ENCODE measurements at regions not wholly inside any gene's neighbourhood (a gene's known extent, or its start where the extent isn't known, plus 50 kb on each side); places are given as distances from the start of the nearest gene placed in this dataset.

GRCh38 chr7:112897839-112898431 is 107.7 kb upstream of the TMEM168 start:
- TF ChIP-seq, protein P1, sequence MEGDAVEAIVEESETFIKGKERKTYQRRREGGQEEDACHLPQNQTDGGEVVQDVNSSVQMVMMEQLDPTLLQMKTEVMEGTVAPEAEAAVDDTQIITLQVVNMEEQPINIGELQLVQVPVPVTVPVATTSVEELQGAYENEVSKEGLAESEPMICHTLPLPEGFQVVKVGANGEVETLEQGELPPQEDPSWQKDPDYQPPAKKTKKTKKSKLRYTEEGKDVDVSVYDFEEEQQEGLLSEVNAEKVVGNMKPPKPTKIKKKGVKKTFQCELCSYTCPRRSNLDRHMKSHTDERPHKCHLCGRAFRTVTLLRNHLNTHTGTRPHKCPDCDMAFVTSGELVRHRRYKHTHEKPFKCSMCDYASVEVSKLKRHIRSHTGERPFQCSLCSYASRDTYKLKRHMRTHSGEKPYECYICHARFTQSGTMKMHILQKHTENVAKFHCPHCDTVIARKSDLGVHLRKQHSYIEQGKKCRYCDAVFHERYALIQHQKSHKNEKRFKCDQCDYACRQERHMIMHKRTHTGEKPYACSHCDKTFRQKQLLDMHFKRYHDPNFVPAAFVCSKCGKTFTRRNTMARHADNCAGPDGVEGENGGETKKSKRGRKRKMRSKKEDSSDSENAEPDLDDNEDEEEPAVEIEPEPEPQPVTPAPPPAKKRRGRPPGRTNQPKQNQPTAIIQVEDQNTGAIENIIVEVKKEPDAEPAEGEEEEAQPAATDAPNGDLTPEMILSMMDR (optimal IDR thresholded peaks at IDR 0.05 in 1 of 3, IDR thresholded peaks at IDR 0.05 in 1 of 3, conservative IDR thresholded peaks at IDR 0.05 in 1 of 3; ENCODE audit: extremely low read depth in 1 of 3, insufficient read depth in 2 of 3, low read length in 3 of 3), result no peak
- TF ChIP-seq EZH2 (IDR thresholded peaks at IDR 0.05; ENCODE audit: low read length), result no peak

Data from keratinocyte (primary cell).